Vagina (tissue), 2 donors: ENCODE measurements at regions not wholly inside any gene's neighbourhood (a gene's known extent, or its start where the extent isn't known, plus 50 kb on each side); places are given as distances from the start of the nearest gene placed in this dataset.

Source experiments
- DNase-seq, 2 donors: peaks; one replicate each; pipeline ENCODE4 v3.0.0-alpha.2; 2017; ENCODE audit errors: extremely low spot score in 2 of 2
- H3K27ac ChIP-seq: fragments of 200-600 bp; sonication (generic); one replicate; pipeline ENCODE4 v1.5.1; 2019
- H3K27me3 ChIP-seq: fragments of 200-600 bp; sonication (generic); one replicate; pipeline ENCODE4 v1.5.1; 2019
- H3K36me3 ChIP-seq, 2 donors: fragments of 200-600 bp; sonication (generic); one replicate each; pipeline ENCODE4 v1.5.1; 2017 to 2019
- H3K4me1 ChIP-seq: fragments of 200-600 bp; sonication (generic); one replicate; pipeline ENCODE4 v1.5.1; 2019
- H3K4me3 ChIP-seq, 2 donors: fragments of 200-600 bp; sonication (generic); 1 replicate in 1 of 2; 2 replicates in 1 of 2; pipeline ENCODE4 v1.5.1; 2016 to 2019
- H3K9me3 ChIP-seq: fragments of 200-600 bp; sonication (generic); one replicate; pipeline ENCODE4 v1.5.1; 2019
- POLR2A ChIP-seq, 2 donors: fragments of 450-650 bp; IDR thresholded peaks; one replicate each; pipeline ENCODE4 v1.6.1; 2017; ENCODE audit warnings: antibody characterized with exemption in 2 of 2, mild to moderate bottlenecking in 2 of 2, moderate library complexity in 2 of 2
- POLR2AphosphoS5 ChIP-seq, 2 donors: sonication (generic); formaldehyde crosslinking; IDR thresholded peaks; one replicate each; pipeline ENCODE4 v1.9.0; 2017; ENCODE audit warnings: antibody characterized with exemption in 2 of 2, mild to moderate bottlenecking in 2 of 2, low read depth in 1 of 2; ENCODE audit not compliant: insufficient read depth in 1 of 2
- intact Hi-C: fragments of 100-400 bp; cut with DNase I; formaldehyde crosslinking; loops from one replicate; pipeline ENCODE4 v1.15.1; 2023
- TF ChIP-seq, protein P1 (sequence below), 3 experiments: fragments of 450-650 bp in 2 of 3; fragments of 200-600 bp in 1 of 3; sonication (generic) in 1 of 3; IDR thresholded peaks; one replicate each; pipeline ENCODE4 v1.5.1; 2017 to 2019; ENCODE audit warnings: antibody characterized with exemption in 3 of 3, mild to moderate bottlenecking in 2 of 3, moderate library complexity in 2 of 3

DNA sequence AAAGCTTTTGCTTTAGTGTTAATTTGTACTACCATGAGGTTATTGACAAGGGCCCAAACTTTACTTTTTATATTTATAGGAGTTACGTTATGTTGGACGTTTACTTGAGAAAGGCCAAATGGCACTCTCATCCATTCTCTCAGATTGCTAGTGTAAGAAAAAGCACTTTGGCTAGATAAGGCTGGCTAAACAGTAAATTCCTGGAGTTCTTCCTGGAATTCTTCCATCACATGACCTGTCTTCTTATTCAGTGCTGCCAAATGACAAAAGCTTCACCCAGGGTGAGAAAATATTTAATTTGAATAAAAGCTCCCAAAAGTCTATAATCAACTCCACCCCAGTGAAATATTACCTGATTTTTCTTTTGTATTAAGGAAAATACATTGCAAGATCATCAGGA lies 1568.9 kb upstream of the ACO1 start:
- Histone ChIP-seq H3K36me3 (no peaks in the 10 kb centered on the region), H3K4me1 (no peaks in the 10 kb centered on the region), H3K27me3 (no peaks in the 10 kb centered on the region), H3K4me3 (no peak overlapping the region), H3K27ac (no peak overlapping the region), H3K9me3 (no peaks in the 10 kb centered on the region)
- intact Hi-C loops, result no loop called here
- no peak for DNase-seq
- TF ChIP-seq, protein P1, sequence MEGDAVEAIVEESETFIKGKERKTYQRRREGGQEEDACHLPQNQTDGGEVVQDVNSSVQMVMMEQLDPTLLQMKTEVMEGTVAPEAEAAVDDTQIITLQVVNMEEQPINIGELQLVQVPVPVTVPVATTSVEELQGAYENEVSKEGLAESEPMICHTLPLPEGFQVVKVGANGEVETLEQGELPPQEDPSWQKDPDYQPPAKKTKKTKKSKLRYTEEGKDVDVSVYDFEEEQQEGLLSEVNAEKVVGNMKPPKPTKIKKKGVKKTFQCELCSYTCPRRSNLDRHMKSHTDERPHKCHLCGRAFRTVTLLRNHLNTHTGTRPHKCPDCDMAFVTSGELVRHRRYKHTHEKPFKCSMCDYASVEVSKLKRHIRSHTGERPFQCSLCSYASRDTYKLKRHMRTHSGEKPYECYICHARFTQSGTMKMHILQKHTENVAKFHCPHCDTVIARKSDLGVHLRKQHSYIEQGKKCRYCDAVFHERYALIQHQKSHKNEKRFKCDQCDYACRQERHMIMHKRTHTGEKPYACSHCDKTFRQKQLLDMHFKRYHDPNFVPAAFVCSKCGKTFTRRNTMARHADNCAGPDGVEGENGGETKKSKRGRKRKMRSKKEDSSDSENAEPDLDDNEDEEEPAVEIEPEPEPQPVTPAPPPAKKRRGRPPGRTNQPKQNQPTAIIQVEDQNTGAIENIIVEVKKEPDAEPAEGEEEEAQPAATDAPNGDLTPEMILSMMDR (IDR thresholded peaks at IDR 0.05), result no peak
- no peak for TF ChIP-seq POLR2A (IDR thresholded peaks at IDR 0.05)
- no peak for TF ChIP-seq POLR2AphosphoS5 (IDR thresholded peaks at IDR 0.05; ENCODE audit: insufficient read depth in 1 of 2, low read depth in 1 of 2)

DNA sequence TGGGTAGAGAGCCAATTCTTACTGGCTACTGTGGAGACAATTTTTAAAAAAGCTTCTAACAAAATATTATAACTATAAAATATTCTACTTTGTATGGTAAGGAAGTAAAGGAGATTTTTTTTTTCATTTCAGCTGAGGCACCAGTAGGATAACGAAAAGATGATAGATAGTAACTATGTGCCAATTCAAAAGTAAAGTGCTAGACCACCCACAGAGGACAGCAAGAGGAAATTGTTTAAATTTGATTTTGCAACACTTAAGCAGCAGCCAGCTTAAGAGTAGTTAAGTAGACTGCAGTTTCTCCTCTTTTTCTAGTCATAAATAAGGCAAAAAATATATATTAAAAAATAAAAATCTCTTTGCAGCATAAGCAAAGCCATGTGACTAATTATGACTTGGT lies 1539.3 kb upstream of the ACO1 start:
- TF ChIP-seq POLR2A (IDR thresholded peaks at IDR 0.05) (no peak), POLR2AphosphoS5 (IDR thresholded peaks at IDR 0.05; ENCODE audit: insufficient read depth in 1 of 2, low read depth in 1 of 2) (no peak)
- TF ChIP-seq, protein P1 (IDR thresholded peaks at IDR 0.05), result no peak
- no peak overlapping the region for H3K4me3 ChIP-seq
- no peak overlapping the region for H3K27ac ChIP-seq
- H3K4me1 ChIP-seq, result no peaks in the 10 kb centered on the region
- intact Hi-C loops, result no loop called here
- no peaks in the 10 kb centered on the region for H3K9me3 ChIP-seq
- no peak for DNase-seq
- H3K36me3 ChIP-seq, result no peaks in the 10 kb centered on the region
- H3K27me3 ChIP-seq, result no peaks in the 10 kb centered on the region

DNA sequence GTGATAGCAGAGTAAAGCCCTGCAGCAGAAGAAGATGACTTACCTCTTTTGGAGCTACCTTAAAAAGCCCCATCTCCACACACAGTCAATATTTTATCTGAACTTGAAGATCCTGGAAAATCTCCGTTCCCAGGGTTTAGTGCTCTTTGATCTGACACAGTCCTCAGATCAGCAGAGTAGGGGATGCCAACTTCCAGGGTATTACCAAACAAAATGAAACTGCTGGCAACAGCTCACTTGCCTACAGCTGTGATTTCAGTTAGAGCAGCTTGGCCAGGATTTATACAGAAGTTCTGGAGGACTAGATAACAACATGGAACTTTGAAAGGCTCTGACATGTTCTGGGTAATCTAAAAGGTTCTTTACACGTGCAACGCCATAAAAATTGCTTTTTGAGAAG lies 1537.8 kb upstream of the ACO1 start:
- TF ChIP-seq POLR2AphosphoS5 (IDR thresholded peaks at IDR 0.05; ENCODE audit: insufficient read depth in 1 of 2, low read depth in 1 of 2) (no peak), POLR2A (IDR thresholded peaks at IDR 0.05) (no peak)
- TF ChIP-seq, protein P1 (IDR thresholded peaks at IDR 0.05), result no peak
- H3K27ac ChIP-seq, result no peak overlapping the region
- no peak for DNase-seq
- intact Hi-C loops, result no loop called here
- H3K27me3 ChIP-seq, result no peaks in the 10 kb centered on the region
- H3K4me3 ChIP-seq, result no peak overlapping the region
- H3K4me1 ChIP-seq, result no peaks in the 10 kb centered on the region
- no peaks in the 10 kb centered on the region for H3K9me3 ChIP-seq
- no peaks in the 10 kb centered on the region for H3K36me3 ChIP-seq

DNA sequence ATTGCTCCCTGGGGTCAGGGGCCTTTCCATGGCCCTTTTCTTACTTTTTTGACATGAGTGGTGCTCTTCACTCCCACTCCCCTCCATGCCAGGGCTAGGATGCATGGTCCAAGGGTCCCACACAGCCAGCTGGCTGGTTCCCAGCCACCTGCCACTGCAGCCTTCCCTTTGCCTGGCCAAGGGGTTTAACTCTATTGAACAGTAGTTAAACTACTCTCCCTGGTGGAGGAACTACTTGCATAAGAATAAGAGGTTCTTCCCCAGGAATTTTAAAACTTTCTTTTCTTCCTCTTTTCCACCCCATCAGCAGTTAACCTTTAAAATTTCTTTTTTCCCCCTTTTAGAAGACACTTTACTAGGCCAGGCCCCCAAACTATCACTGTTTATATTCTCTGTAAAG lies 1532.8 kb upstream of the ACO1 start:
- intact Hi-C loops, result no loop called here
- H3K4me1 ChIP-seq, result no peaks in the 10 kb centered on the region
- H3K9me3 ChIP-seq, result no peaks in the 10 kb centered on the region
- H3K27me3 ChIP-seq, result no peaks in the 10 kb centered on the region
- H3K4me3 ChIP-seq, result no peak overlapping the region
- H3K36me3 ChIP-seq, result no peaks in the 10 kb centered on the region
- TF ChIP-seq POLR2AphosphoS5 (IDR thresholded peaks at IDR 0.05; ENCODE audit: insufficient read depth in 1 of 2, low read depth in 1 of 2) (no peak), POLR2A (IDR thresholded peaks at IDR 0.05) (no peak)
- TF ChIP-seq, protein P1 (IDR thresholded peaks at IDR 0.05), result no peak
- H3K27ac ChIP-seq, result no peak overlapping the region
- DNase-seq, result no peak

DNA sequence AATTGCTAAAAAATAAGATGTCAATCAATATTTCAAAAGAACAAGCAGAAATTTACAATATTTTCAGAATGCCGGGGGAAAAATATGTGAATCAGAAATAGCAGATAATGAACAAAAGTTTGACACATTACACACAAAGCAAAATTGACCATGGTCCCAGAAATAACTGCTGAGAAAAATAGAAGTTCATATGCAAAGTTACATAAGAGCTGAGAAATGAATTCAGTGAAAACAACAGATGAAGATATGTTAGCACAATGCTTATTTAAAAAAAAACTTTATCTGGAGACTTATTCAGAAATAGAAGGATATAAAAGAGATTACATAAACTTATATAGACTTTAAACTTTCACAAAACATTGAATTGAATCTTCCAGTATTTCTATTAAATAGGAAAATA lies 1483.7 kb upstream of the ACO1 start:
- DNase-seq, result no peak
- no peak overlapping the region for H3K4me3 ChIP-seq
- no peaks in the 10 kb centered on the region for H3K27me3 ChIP-seq
- no peak overlapping the region for H3K27ac ChIP-seq
- no peaks in the 10 kb centered on the region for H3K9me3 ChIP-seq
- intact Hi-C loops, result no loop called here
- H3K4me1 ChIP-seq, result no peaks in the 10 kb centered on the region
- TF ChIP-seq, protein P1 (IDR thresholded peaks at IDR 0.05), result no peak
- no peak for TF ChIP-seq POLR2AphosphoS5 (IDR thresholded peaks at IDR 0.05; ENCODE audit: insufficient read depth in 1 of 2, low read depth in 1 of 2)
- TF ChIP-seq POLR2A (IDR thresholded peaks at IDR 0.05), result no peak
- H3K36me3 ChIP-seq, result no peaks in the 10 kb centered on the region
